Psoas muscle (tissue), 7 donors: ENCODE measurements at regions not wholly inside any gene's neighbourhood (a gene's known extent, or its start where the extent isn't known, plus 50 kb on each side); places are given as distances from the start of the nearest gene placed in this dataset.
"Not testable (repeated sequence)": the region's sequence is repeated elsewhere in the genome, so short reads cannot be mapped to it uniquely, and the experiment has no call there.

ENCODE experiments used
- ATAC-seq, 4 donors: fragments of 200-7000 bp; cut with Tn5 transposase; one replicate each; pipeline ENCODE4 v1.9.1; 2020; ENCODE audit warnings: moderate library complexity in 3 of 4, mild to moderate bottlenecking in 2 of 4
- DNase-seq, 2 donors: peaks; one replicate each; pipeline ENCODE4 v3.0.0-alpha.2; 2020
- H3K27ac ChIP-seq: fragments of 200-600 bp; one replicate; pipeline ENCODE4 v1.8.0; 2022
- H3K27me3 ChIP-seq, 3 donors: fragments of 200-600 bp in 1 of 3; one replicate each; pipeline versions ENCODE4 v1.6.1 to v1.8.0; 2013 to 2022; ENCODE audit warnings: low read length in 2 of 3, mild to moderate bottlenecking in 2 of 3, moderate library complexity in 1 of 3; ENCODE audit not compliant: insufficient read depth in 3 of 3
- H3K36me3 ChIP-seq, 2 donors: fragments of 200-600 bp in 1 of 2; one replicate each; pipeline versions ENCODE4 v1.6.1 to v1.8.0; 2013 to 2022; ENCODE audit warnings: low read depth in 1 of 2, mild to moderate bottlenecking in 1 of 2, moderate library complexity in 1 of 2; ENCODE audit not compliant: insufficient read depth in 1 of 2
- H3K4me1 ChIP-seq: fragments of 200-600 bp; one replicate; pipeline ENCODE4 v1.8.0; 2022
- H3K4me3 ChIP-seq: fragments of 200-600 bp; one replicate; pipeline ENCODE4 v1.8.0; 2022; ENCODE audit warnings: mild to moderate bottlenecking
- H3K9me3 ChIP-seq: fragments of 200-600 bp; one replicate; pipeline ENCODE4 v1.8.0; 2022
- WGBS, 3 donors: extraction: QIAGEN DNeasy Blood & Tissue Kit; methylation state at CpG; one replicate each; pipeline versions ENCODE4 v1.1.6 to v1.1.7; 2013; 5-methylcytosine and 5-hydroxymethylcytosine counted together
- intact Hi-C, 2 donors: fragments of 100-400 bp; cut with DNase I; formaldehyde crosslinking; loops; one replicate each; pipeline versions ENCODE4 v1.11.0 to v1.14.2; 2022
- TF ChIP-seq, protein P1 (sequence below): fragments of 200-600 bp; IDR thresholded peaks from one replicate; pipeline ENCODE4 v1.8.0; 2022; ENCODE audit warnings: antibody characterized with exemption
- donor health status: healthy with polysubstance abuse.
- donor health status: DM: no; HTN: no; CAD: no; lungs with moderate emphysema.
- donor health status: Bipolar disorder and iron deficiency.
- donor health status: healthy.
- donor health status: DM: yes; HTN: yes; CAD: no.
- donor health status: DM: no; HTN: no; CAD: no.
- donor health status: DM: yes; HTN: yes; CAD: no.

DNA sequence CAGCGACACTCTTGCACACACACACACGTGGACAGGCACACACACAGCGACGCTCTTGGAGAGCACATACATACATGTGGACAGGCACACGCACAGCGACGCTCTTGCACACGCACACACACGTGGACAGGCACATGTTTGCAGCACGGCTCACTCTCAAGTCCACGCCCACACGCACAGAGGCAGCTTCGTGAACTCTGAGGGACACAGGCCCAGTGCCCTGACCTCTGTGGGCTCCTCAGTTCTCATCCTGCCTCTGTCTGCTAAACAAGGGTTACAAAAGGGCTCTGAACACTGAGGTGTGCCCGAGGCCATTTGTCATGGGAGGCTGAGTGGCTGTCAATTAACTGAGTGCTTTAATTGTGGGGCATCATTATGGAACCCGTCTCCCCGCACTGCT is 558.8 kb upstream of the ADAMTS16 start:
- Histone ChIP-seq H3K9me3 (no peaks in the 10 kb centered on the region), H3K4me3 (no peak overlapping the region), H3K4me1 (no peaks in the 10 kb centered on the region), H3K27ac (no peak overlapping the region), H3K36me3 (no peaks in the 10 kb centered on the region), H3K27me3 (no peaks in the 10 kb centered on the region)
- intact Hi-C loops = no loop called here
- ATAC-seq = no peak
- TF ChIP-seq, protein P1, sequence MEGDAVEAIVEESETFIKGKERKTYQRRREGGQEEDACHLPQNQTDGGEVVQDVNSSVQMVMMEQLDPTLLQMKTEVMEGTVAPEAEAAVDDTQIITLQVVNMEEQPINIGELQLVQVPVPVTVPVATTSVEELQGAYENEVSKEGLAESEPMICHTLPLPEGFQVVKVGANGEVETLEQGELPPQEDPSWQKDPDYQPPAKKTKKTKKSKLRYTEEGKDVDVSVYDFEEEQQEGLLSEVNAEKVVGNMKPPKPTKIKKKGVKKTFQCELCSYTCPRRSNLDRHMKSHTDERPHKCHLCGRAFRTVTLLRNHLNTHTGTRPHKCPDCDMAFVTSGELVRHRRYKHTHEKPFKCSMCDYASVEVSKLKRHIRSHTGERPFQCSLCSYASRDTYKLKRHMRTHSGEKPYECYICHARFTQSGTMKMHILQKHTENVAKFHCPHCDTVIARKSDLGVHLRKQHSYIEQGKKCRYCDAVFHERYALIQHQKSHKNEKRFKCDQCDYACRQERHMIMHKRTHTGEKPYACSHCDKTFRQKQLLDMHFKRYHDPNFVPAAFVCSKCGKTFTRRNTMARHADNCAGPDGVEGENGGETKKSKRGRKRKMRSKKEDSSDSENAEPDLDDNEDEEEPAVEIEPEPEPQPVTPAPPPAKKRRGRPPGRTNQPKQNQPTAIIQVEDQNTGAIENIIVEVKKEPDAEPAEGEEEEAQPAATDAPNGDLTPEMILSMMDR = no peak
- WGBS, 3 donors = 82 to 85% (median 83%) methylated on average over 16 of the region's 16 CpGs
- DNase-seq = no peak

DNA sequence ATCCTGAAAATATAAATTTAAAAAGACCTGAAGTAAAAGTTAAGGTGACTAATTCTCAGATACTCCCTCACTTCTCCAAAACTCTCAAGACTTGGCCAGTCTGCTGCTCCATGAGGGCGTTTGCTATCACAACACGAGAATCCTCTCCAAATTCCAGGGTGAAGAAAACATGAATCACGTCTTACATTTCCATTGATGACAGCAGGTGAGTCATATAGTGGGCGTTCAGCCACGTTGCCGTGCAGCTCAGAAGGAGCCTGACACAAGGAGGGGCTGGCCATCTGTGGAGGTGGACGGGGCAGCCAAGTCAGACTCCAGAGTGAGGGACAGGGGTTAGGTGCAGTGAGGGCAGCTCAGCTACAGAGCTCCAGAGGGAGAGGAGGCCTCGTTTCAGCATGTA is 555.1 kb upstream of the ADAMTS16 start:
- H3K36me3 ChIP-seq = no peaks in the 10 kb centered on the region
- no peaks in the 10 kb centered on the region for H3K27me3 ChIP-seq
- intact Hi-C loops = no loop called here
- no peak overlapping the region for H3K4me3 ChIP-seq
- TF ChIP-seq, protein P1 = no peak
- no peak for ATAC-seq
- 42 to 46% (median 43%) methylated on average over 8 of the region's 8 CpGs for WGBS, 3 donors
- no peaks in the 10 kb centered on the region for H3K9me3 ChIP-seq
- H3K27ac ChIP-seq = no peak overlapping the region
- no peaks in the 10 kb centered on the region for H3K4me1 ChIP-seq
- peak in 1 of 2 donors; percentile 14 for DNase-seq

DNA sequence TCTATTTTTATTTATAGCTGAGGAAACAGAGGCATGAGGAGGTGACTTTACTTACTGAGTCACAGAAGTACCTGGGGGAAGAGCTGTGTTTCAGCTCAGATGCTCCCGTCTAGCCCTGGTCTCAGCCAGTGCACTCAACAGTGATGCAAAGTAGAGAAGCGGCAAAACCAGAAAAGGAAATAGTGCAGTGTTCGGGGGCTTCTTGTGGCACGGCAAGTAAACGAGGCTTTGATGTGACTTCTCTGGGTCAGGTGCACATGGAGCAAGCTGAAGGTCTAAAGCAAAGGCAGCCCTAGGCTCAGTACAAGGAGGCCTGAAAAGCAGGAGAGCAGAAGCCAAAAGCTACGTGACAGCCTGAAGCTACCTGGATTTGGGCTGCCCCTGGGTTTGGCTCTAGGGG is 526.7 kb upstream of the ADAMTS16 start:
- H3K4me3 ChIP-seq = no peak overlapping the region
- 86 to 91% (median 88%) methylated on average over 6 of the region's 6 CpGs for WGBS, 3 donors
- H3K9me3 ChIP-seq = no peaks in the 10 kb centered on the region
- no peaks in the 10 kb centered on the region for H3K36me3 ChIP-seq
- DNase-seq = no peak
- ATAC-seq = no peak
- intact Hi-C loops = no loop called here
- TF ChIP-seq, protein P1 = no peak
- no peak overlapping the region for H3K27ac ChIP-seq
- H3K4me1 ChIP-seq = no peaks in the 10 kb centered on the region
- no peaks in the 10 kb centered on the region for H3K27me3 ChIP-seq

DNA sequence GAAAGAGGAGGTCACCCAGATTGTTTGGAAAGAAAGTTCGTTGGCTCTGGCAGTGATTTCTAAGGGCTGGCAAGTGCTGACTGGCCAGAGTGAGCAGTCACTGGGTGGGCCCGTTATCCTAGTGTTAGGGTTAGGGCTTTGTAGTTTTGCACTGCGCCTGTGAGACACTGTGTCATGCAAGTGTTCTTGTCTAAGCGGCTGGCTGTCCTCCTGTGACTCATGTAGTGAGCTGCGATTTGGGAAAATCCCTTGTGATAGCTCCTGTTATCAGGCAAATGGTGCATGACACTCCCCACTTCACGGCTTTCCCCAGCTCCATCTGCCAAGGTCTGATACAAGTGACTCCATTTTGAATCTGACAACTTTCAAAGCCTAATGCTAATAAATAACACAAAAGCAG is 526.0 kb upstream of the ADAMTS16 start:
- WGBS, 3 donors = 40 to 77% (median 47%) methylated on average over 6 of the region's 6 CpGs
- H3K4me3 ChIP-seq = no peak overlapping the region
- ATAC-seq = no peak
- no peaks in the 10 kb centered on the region for H3K27me3 ChIP-seq
- H3K27ac ChIP-seq = no peak overlapping the region
- no peaks in the 10 kb centered on the region for H3K36me3 ChIP-seq
- intact Hi-C loops = no loop called here
- TF ChIP-seq, protein P1 = no peak
- H3K4me1 ChIP-seq = no peaks in the 10 kb centered on the region
- DNase-seq = no peak
- no peaks in the 10 kb centered on the region for H3K9me3 ChIP-seq

DNA sequence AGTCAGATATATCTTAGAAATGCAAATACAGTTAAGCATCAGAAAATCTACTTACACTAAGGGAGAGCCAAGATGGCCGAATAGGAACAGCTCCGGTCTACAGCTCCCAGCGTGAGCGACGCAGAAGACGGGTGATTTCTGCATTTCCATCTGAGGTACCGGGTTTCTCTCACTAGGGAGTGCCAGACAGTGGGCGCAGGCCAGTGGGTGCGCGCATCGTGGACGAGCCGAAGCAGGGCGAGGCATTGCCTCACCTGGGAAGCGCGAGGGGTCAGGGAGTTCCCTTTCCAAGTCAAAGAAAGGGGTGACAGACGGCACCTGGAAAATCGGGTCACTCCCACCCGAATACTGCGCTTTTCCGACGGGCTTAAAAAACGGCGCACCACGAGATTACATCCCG is 524.8 kb upstream of the ADAMTS16 start:
- ATAC-seq, DNase-seq, intact Hi-C loops, H3K9me3 ChIP-seq, H3K27me3 ChIP-seq, H3K27ac ChIP-seq, H3K4me1 ChIP-seq, H3K4me3 ChIP-seq, H3K36me3 ChIP-seq: not testable (repeated sequence)
- 93 to 96% (median 96%) methylated on average over 13 to 19 of the region's 26 CpGs for WGBS, 3 donors
